ENCODE measurements at regions not wholly inside any gene's neighbourhood (a gene's known extent, or its start where the extent isn't known, plus 50 kb on each side); places are given as distances from the start of the nearest gene placed in this dataset.
"Not testable (repeated sequence)": the region's sequence is repeated elsewhere in the genome, so short reads cannot be mapped to it uniquely, and the experiment has no call there.

GRCh38 chr1:148049115-148049496 is 103.0 kb downstream of the NBPF11 start:
- CTCF ChIA-PET; H2AFZ ChIP-seq (ENCODE audit: low read length); H3K4me3 ChIP-seq (ENCODE audit: low read length): not testable (repeated sequence)

GRCh38 chr1:148048423-148049114 is 103.5 kb downstream of the NBPF11 start:
- H3K79me2 ChIP-seq (ENCODE audit: low read length); H3K4me2 ChIP-seq (ENCODE audit: low read length); H3K9me3 ChIP-seq (ENCODE audit: low read length); H3K4me3 ChIP-seq (ENCODE audit: low read length); H3K27ac ChIP-seq (ENCODE audit: low read length); H4K20me1 ChIP-seq (ENCODE audit: low read length); H3K9ac ChIP-seq (ENCODE audit: low read length); H3F3A ChIP-seq (ENCODE audit: low read length, unreplicated experiment); H3K9me2 ChIP-seq (replicated peaks; ENCODE audit: low read length); POLR2A ChIA-PET (ENCODE audit: unreplicated experiment); BruUV-seq (replicated peaks); ATAC-seq; H2AFZ ChIP-seq (ENCODE audit: low read length); H3K4me1 ChIP-seq (ENCODE audit: insufficient read depth, low read length); H3K36me3 ChIP-seq (ENCODE audit: low read depth, low read length); DNase-seq; CTCF ChIA-PET; H3K27me3 ChIP-seq (ENCODE audit: low read length); intact Hi-C loops (cut with micrococcal nuclease): not testable (repeated sequence)

More at GRCh38 chr1:148049115-148049496, 103.0 kb downstream of the NBPF11 start:
- ATAC-seq; H3K27me3 ChIP-seq (ENCODE audit: low read length); H3K27ac ChIP-seq (ENCODE audit: low read length); DNase-seq; BruUV-seq (replicated peaks); H3K36me3 ChIP-seq (ENCODE audit: low read depth, low read length); H3K9me2 ChIP-seq (replicated peaks; ENCODE audit: low read length); H3K4me1 ChIP-seq (ENCODE audit: insufficient read depth, low read length); H3F3A ChIP-seq (ENCODE audit: low read length, unreplicated experiment); H3K9me3 ChIP-seq (ENCODE audit: low read length); H3K9ac ChIP-seq (ENCODE audit: low read length); intact Hi-C loops (cut with micrococcal nuclease); POLR2A ChIA-PET (ENCODE audit: unreplicated experiment); H3K79me2 ChIP-seq (ENCODE audit: low read length); H4K20me1 ChIP-seq (ENCODE audit: low read length); H3K4me2 ChIP-seq (ENCODE audit: low read length): not testable (repeated sequence)

DNA sequence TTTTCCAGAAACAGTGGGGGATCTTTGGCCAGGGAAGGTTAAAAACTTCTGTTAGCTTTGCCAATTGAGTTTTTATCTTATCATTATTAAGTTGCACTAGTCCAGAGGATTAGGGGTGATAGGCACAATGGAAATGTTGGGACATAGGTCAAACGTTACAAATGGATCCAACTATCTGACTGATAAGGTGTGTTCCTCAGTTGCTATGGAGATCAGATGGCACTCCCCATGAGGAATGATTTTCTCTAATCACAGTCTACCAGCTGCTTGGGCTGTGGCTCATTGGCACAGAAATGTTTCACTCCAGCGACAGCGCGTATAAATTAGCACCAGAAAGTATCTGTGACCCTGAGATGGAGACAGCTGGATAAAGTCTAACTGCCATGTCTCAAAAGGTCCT is 106.2 kb downstream of the NBPF11 start:
- H3K9me3 ChIP-seq (ENCODE audit: low read length); ATAC-seq; H3K27me3 ChIP-seq (ENCODE audit: low read length); H3K27ac ChIP-seq (ENCODE audit: low read length); H3K36me3 ChIP-seq (ENCODE audit: low read depth, low read length); BruUV-seq (replicated peaks); POLR2A ChIA-PET (ENCODE audit: unreplicated experiment); H3K4me3 ChIP-seq (ENCODE audit: low read length); CTCF ChIA-PET; H3K79me2 ChIP-seq (ENCODE audit: low read length); H3F3A ChIP-seq (ENCODE audit: low read length, unreplicated experiment); DNase-seq; H2AFZ ChIP-seq (ENCODE audit: low read length); H3K4me1 ChIP-seq (ENCODE audit: insufficient read depth, low read length); H3K9me2 ChIP-seq (replicated peaks; ENCODE audit: low read length); H3K4me2 ChIP-seq (ENCODE audit: low read length); H3K9ac ChIP-seq (ENCODE audit: low read length); intact Hi-C loops (cut with micrococcal nuclease); H4K20me1 ChIP-seq (ENCODE audit: low read length): not testable (repeated sequence)

DNA sequence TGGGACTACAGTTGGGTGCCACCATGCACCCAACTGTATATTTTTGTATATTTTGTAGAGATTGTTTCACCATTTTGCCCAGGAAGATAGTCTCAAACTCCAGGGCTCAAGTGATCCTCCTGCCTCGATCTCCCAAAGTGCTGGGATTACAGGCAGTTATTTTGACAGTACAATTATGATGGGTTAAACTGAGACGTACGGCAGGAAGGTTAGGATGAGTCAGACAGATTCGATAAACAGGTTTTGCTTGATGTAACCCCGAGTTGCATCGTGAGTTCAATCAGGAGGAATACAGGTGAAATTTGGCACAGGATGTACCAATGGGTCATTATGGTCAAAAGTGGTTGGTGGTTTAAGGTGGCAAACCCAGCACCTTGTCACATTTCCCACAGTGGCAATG is 107.6 kb downstream of the NBPF11 start:
- H3K4me2 ChIP-seq (ENCODE audit: low read length); H3K27ac ChIP-seq (ENCODE audit: low read length); H3K9me3 ChIP-seq (ENCODE audit: low read length); intact Hi-C loops (cut with micrococcal nuclease); H3K27me3 ChIP-seq (ENCODE audit: low read length); H3K9me2 ChIP-seq (replicated peaks; ENCODE audit: low read length); BruUV-seq (replicated peaks); H3K79me2 ChIP-seq (ENCODE audit: low read length); H2AFZ ChIP-seq (ENCODE audit: low read length); H3K36me3 ChIP-seq (ENCODE audit: low read depth, low read length); CTCF ChIA-PET; H3K4me1 ChIP-seq (ENCODE audit: insufficient read depth, low read length); H3K9ac ChIP-seq (ENCODE audit: low read length); H4K20me1 ChIP-seq (ENCODE audit: low read length); H3K4me3 ChIP-seq (ENCODE audit: low read length); POLR2A ChIA-PET (ENCODE audit: unreplicated experiment); H3F3A ChIP-seq (ENCODE audit: low read length, unreplicated experiment): not testable (repeated sequence)
- DNase-seq: peak; percentile 49
- peak; percentile 49; the same call in 1 of the 2 replicates for ATAC-seq
